ENCODE measurements at regions not wholly inside any gene's neighbourhood (a gene's known extent, or its start where the extent isn't known, plus 50 kb on each side); places are given as distances from the start of the nearest gene placed in this dataset.

- H2BK120ac ChIP-seq (ENCODE audit: low read depth, low read length) = no peak overlapping the region
- H3K9me3 ChIP-seq (ENCODE audit: control insufficient read depth, insufficient read depth, low read length) = peaks cover 2% of the 10 kb centered on the region; the same call in 1 of the 2 replicates
- H4K8ac ChIP-seq (ENCODE audit: low read depth in 2 of 2, low read length in 2 of 2) = no peak overlapping the region
- no peak overlapping the region for H4K5ac ChIP-seq (ENCODE audit: low read depth, low read length)
- no peaks in the 10 kb centered on the region for H3K79me1 ChIP-seq (ENCODE audit: low read depth in 1 of 2, low read length in 2 of 2)
- ATAC-seq (ENCODE audit: low read depth) (no peak), DNase-seq (no peak)
- H3K56ac ChIP-seq (ENCODE audit: extremely low read depth, insufficient read depth, low read length) = no peak overlapping the region
- H3K18ac ChIP-seq (ENCODE audit: low read depth, low read length) = no peak overlapping the region
- H2BK5ac ChIP-seq (ENCODE audit: low read depth, low read length, poor library complexity, severe bottlenecking) = no peak overlapping the region
- TF ChIP-seq BHLHE40 (IDR thresholded peaks at IDR 0.05; ENCODE audit: low read depth, low read length) = no peak
- no peak for TF ChIP-seq MXI1 (IDR thresholded peaks at IDR 0.05; ENCODE audit: borderline replicate concordance, low read depth, low read length)
- TF ChIP-seq SMC3 (IDR thresholded peaks at IDR 0.05; ENCODE audit: low read depth, low read length) = no peak
- no peak for TF ChIP-seq ELK1 (IDR thresholded peaks at IDR 0.05; ENCODE audit: borderline replicate concordance, low read depth, low read length)
- no peak for TF ChIP-seq USF2 (IDR thresholded peaks at IDR 0.05; ENCODE audit: low read depth, low read length)
- TF ChIP-seq POLR2A (IDR thresholded peaks at IDR 0.05; ENCODE audit: low read depth, low read length) = no peak
- no peak for TF ChIP-seq MAZ (IDR thresholded peaks at IDR 0.05; ENCODE audit: borderline replicate concordance, low read depth, low read length)
- H2BK20ac ChIP-seq (ENCODE audit: low read depth, low read length) = no peak overlapping the region
- no peaks in the 10 kb centered on the region for H3K36me3 ChIP-seq (ENCODE audit: control insufficient read depth, insufficient read depth, low read length)
- in situ Hi-C loops (cut with MboI; ENCODE audit: low sequenced_read_pairs) (no loop called here), dilution Hi-C loops (cut with HindIII; ENCODE audit: low sequenced_read_pairs, unreplicated experiment) (loop anchor here (25.0 kb wide), 1 partner anchor 438 kb away; no protein-coding TSS in a partner anchor), intact Hi-C loops (cut with micrococcal nuclease) (no loop called here)
- H3K23ac ChIP-seq (ENCODE audit: low read depth, low read length) = no peak overlapping the region
- H2BK15ac ChIP-seq (ENCODE audit: low read depth, low read length) = no peak overlapping the region
- H3K9ac ChIP-seq (ENCODE audit: low read depth, low read length) = no peak overlapping the region
- H4K20me1 ChIP-seq (ENCODE audit: insufficient read depth, low read length) = no peaks in the 10 kb centered on the region
- POLR2A ChIA-PET (ENCODE audit: unreplicated experiment) = no interaction called here
- H3K27me3 ChIP-seq (ENCODE audit: control insufficient read depth, insufficient read depth, low read length) = peaks cover 1% of the 10 kb centered on the region; the same call in 1 of the 2 replicates
- H2AK5ac ChIP-seq (ENCODE audit: low read depth, low read length) = no peak overlapping the region
- no peak overlapping the region for H3K4ac ChIP-seq (ENCODE audit: low read depth, low read length)
- no peak overlapping the region for H2AFZ ChIP-seq (replicated peaks; ENCODE audit: low read length, poor library complexity)
- CTCF ChIA-PET = interaction anchor here (1.3 kb wide), 1 partner anchor 20 kb away, joined by 3 read pairs; no protein-coding TSS in a partner anchor
- H3K4me2 ChIP-seq (ENCODE audit: low read depth, low read length) = no peak overlapping the region
- H4K91ac ChIP-seq (ENCODE audit: insufficient read depth, low read depth, low read length) = no peak overlapping the region
- no TSS peak for BruUV-seq (replicated peaks)
- no peaks in the 10 kb centered on the region for H3K9me1 ChIP-seq (ENCODE audit: insufficient read depth, low read length)
- no peaks in the 10 kb centered on the region for H3K4me1 ChIP-seq (ENCODE audit: control insufficient read depth, insufficient read depth, low read length)
- no peak overlapping the region for H3K14ac ChIP-seq (replicated peaks; ENCODE audit: low read depth, low read length)
- H3K4me3 ChIP-seq (ENCODE audit: insufficient read depth, low read depth, low read length) = no peak overlapping the region
- no peak overlapping the region for H2AK9ac ChIP-seq (replicated peaks; ENCODE audit: low read depth, low read length, poor library complexity)
- no peak overlapping the region for H3K27ac ChIP-seq (ENCODE audit: insufficient read depth, low read length)
Measured at GRCh38 chr1:115575661-115576060, 66.1 kb upstream of the VANGL1 start.

All from IMR-90 (cell line).